H1 (cell line): ENCODE measurements at regions not wholly inside any gene's neighbourhood (a gene's known extent, or its start where the extent isn't known, plus 50 kb on each side); places are given as distances from the start of the nearest gene placed in this dataset.

Experiments
- CTCF ChIA-PET: fragments of 300-600 bp; sonication (Branson Sonifier 250); formaldehyde crosslinking; loops from one replicate; lab custom pipeline; 2021; ENCODE audit not compliant: partially characterized antibody; lab: Charles Lee
- POLR2A ChIA-PET: fragments of 300-600 bp; sonication (Branson Sonifier 250); formaldehyde crosslinking; loops from one replicate; lab custom pipeline; 2021; ENCODE audit warnings: inconsistent platforms; ENCODE audit not compliant: partially characterized antibody; lab: Charles Lee
- DNase-seq, 2 experiments: peaks; one replicate each; pipeline versions ENCODE4 v3.0.0 to v3.0.0-alpha.2; 2010 to 2022; ENCODE audit warnings: low spot score in 2 of 2, low read depth in 1 of 2, mixed read lengths in 1 of 2
- FAIRE-seq: peaks from 2 replicates; lab custom pipeline; 2011; peaks lifted over from hg19 to GRCh38; lab: Jason Lieb, UNC
- H2AFZ ChIP-seq: 2 replicates; pipeline ENCODE4 v1.8.1; 2012; ENCODE audit warnings: low read length, inconsistent platforms
- H2AK5ac ChIP-seq: 2 replicates; pipeline ENCODE4 v1.6.1; 2013; ENCODE audit warnings: low read depth, low read length
- H2BK120ac ChIP-seq: replicated peaks from 2 replicates; pipeline ENCODE3; 2013; ENCODE audit warnings: low read depth, low read length, inconsistent platforms
- H2BK12ac ChIP-seq: 2 replicates; pipeline ENCODE4 v1.6.1; 2013; ENCODE audit warnings: low read depth, low read length
- H2BK15ac ChIP-seq: 2 replicates; pipeline ENCODE4 v1.6.1; 2013; ENCODE audit warnings: low read length
- H2BK20ac ChIP-seq: 2 replicates; pipeline ENCODE4 v1.6.1; 2013; ENCODE audit warnings: low read length
- H2BK5ac ChIP-seq: 2 replicates; pipeline ENCODE4 v1.6.1; 2013; ENCODE audit warnings: low read depth, low read length
- H3K14ac ChIP-seq: 2 replicates; pipeline ENCODE4 v1.6.1; 2013; ENCODE audit warnings: inconsistent platforms; ENCODE audit not compliant: insufficient read length
- H3K18ac ChIP-seq: 2 replicates; pipeline ENCODE4 v1.6.1; 2013; ENCODE audit warnings: low read length; ENCODE audit errors: extremely low read depth
- H3K23ac ChIP-seq: 2 replicates; pipeline ENCODE4 v1.6.1; 2013; ENCODE audit warnings: inconsistent platforms; ENCODE audit not compliant: insufficient read length
- H3K23me2 ChIP-seq: 2 replicates; pipeline ENCODE4 v1.6.1; 2013; ENCODE audit warnings: low read depth, low read length
- H3K27ac ChIP-seq: 2 replicates; pipeline ENCODE4 v1.6.1; 2011; ENCODE audit warnings: low read depth, low read length, inconsistent platforms
- H3K27me3 ChIP-seq, 4 experiments: replicated peaks in 1 of 4; 1 replicate in 1 of 4; 2 replicates in 3 of 4; pipeline versions ENCODE4 v1.6.1 to v1.8.1; 2011 to 2013; ENCODE audit warnings: low read length in 3 of 4, mild to moderate bottlenecking in 3 of 4, inconsistent platforms in 2 of 4, mixed read lengths in 2 of 4, moderate library complexity in 1 of 4; ENCODE audit not compliant: control insufficient read depth in 3 of 4, insufficient read depth in 3 of 4; ENCODE audit errors: extremely low read depth in 1 of 4
- H3K36me3 ChIP-seq, 4 experiments: 2 replicates each; pipeline versions ENCODE4 v1.6.1 to v1.8.1; 2011 to 2013; ENCODE audit warnings: mild to moderate bottlenecking in 4 of 4, low read length in 3 of 4, moderate library complexity in 2 of 4, control low read depth in 1 of 4, inconsistent platforms in 1 of 4; ENCODE audit not compliant: insufficient read depth in 4 of 4, control insufficient read depth in 2 of 4
- H3K4ac ChIP-seq: replicated peaks from 2 replicates; pipeline ENCODE3; 2013; ENCODE audit warnings: low read length, low read depth, mixed read lengths, inconsistent platforms; ENCODE audit not compliant: insufficient read length
- H3K4me1 ChIP-seq, 4 experiments: replicated peaks in 1 of 4; 1 replicate in 1 of 4; 2 replicates in 3 of 4; pipeline versions ENCODE4 v1.6.1 to v1.8.1; 2011 to 2013; ENCODE audit warnings: low read length in 3 of 4, inconsistent platforms in 2 of 4, mixed read lengths in 1 of 4; ENCODE audit not compliant: insufficient read depth in 4 of 4, control insufficient read depth in 3 of 4
- H3K4me2 ChIP-seq, 2 experiments: 2 replicates each; pipeline versions ENCODE4 v1.6.1 to v1.8.1; 2011 to 2013; ENCODE audit warnings: low read depth in 2 of 2, low read length in 2 of 2, control low read depth in 1 of 2, inconsistent platforms in 1 of 2, mild to moderate bottlenecking in 1 of 2; ENCODE audit not compliant: insufficient read depth in 1 of 2
- H3K4me3 ChIP-seq, 4 experiments: fragments of 200-600, 300-600 bp in 1 of 4; sonication (generic), shearing (Covaris generic), sonication (Bioruptor Twin) in 1 of 4; 2 replicates each; pipeline versions ENCODE4 v1.5.1 to v1.8.1; 2011 to 2016; ENCODE audit warnings: low read length in 4 of 4, low read depth in 3 of 4, control low read depth in 2 of 4, inconsistent platforms in 2 of 4, mild to moderate bottlenecking in 2 of 4, mixed read lengths in 1 of 4, moderate library complexity in 1 of 4; ENCODE audit not compliant: insufficient read depth in 2 of 4; ENCODE audit errors: extremely low read depth in 1 of 4
- H3K56ac ChIP-seq: replicated peaks from 2 replicates; pipeline ENCODE3; 2013; ENCODE audit warnings: low read depth, mild to moderate bottlenecking, mixed read lengths, low read length, inconsistent platforms; ENCODE audit not compliant: insufficient read length
- H3K79me1 ChIP-seq: 2 replicates; pipeline ENCODE4 v1.6.1; 2013; ENCODE audit warnings: low read depth, low read length, control low read depth
- H3K79me2 ChIP-seq, 2 experiments: 2 replicates each; pipeline versions ENCODE4 v1.6.1 to v1.8.1; 2012 to 2013; ENCODE audit warnings: low read length in 2 of 2, mild to moderate bottlenecking in 2 of 2, inconsistent platforms in 1 of 2; ENCODE audit not compliant: insufficient read depth in 2 of 2, control insufficient read depth in 1 of 2
- H3K9ac ChIP-seq, 4 experiments: replicated peaks in 1 of 4; 1 replicate in 1 of 4; 2 replicates in 3 of 4; pipeline versions ENCODE4 v1.6.1 to v1.8.1; 2011 to 2013; ENCODE audit warnings: low read depth in 3 of 4, low read length in 3 of 4, control low read depth in 2 of 4, mild to moderate bottlenecking in 2 of 4, moderate library complexity in 2 of 4, inconsistent platforms in 1 of 4; ENCODE audit errors: extremely low read depth in 1 of 4
- H3K9me3 ChIP-seq, 2 experiments: 2 replicates each; pipeline versions ENCODE4 v1.6.1 to v1.8.1; 2012 to 2013; ENCODE audit warnings: mild to moderate bottlenecking in 2 of 2, moderate library complexity in 2 of 2, control low read depth in 1 of 2, inconsistent platforms in 1 of 2, low read depth in 1 of 2, low read length in 1 of 2, mixed read lengths in 1 of 2; ENCODE audit not compliant: insufficient read depth in 2 of 2
- H4K20me1 ChIP-seq, 2 experiments: replicated peaks in 1 of 2; 2 replicates each; pipeline versions ENCODE3 to v1.8.1; 2011 to 2013; ENCODE audit warnings: inconsistent platforms in 2 of 2, low read length in 2 of 2, mild to moderate bottlenecking in 1 of 2; ENCODE audit not compliant: insufficient read depth in 2 of 2, control insufficient read depth in 1 of 2
- H4K5ac ChIP-seq: 2 replicates; pipeline ENCODE4 v1.6.1; 2013; ENCODE audit warnings: low read length, low read depth, mixed read lengths, inconsistent platforms; ENCODE audit not compliant: insufficient read length
- H4K8ac ChIP-seq: 2 replicates; pipeline ENCODE4 v1.8.0; 2013; ENCODE audit warnings: mild to moderate bottlenecking, moderate library complexity, low read length, inconsistent platforms; ENCODE audit not compliant: insufficient read depth; ENCODE audit errors: extremely low read depth
- H4K91ac ChIP-seq: replicated peaks from 2 replicates; pipeline ENCODE3; 2013; ENCODE audit warnings: low read length, mixed read lengths, inconsistent platforms; ENCODE audit not compliant: insufficient read length
- ASH2L ChIP-seq: fragments of 200-600, 300-600 bp; sonication (generic); IDR thresholded peaks from one replicate; pipeline ENCODE4 v1.7.1; 2017; ENCODE audit warnings: low read length
- BCL11A ChIP-seq, 2 experiments: IDR thresholded peaks; one replicate each; pipeline ENCODE4 v1.6.1; 2011; ENCODE audit warnings: low read depth in 2 of 2, low read length in 2 of 2, mild to moderate bottlenecking in 2 of 2
- CEBPB ChIP-seq: IDR thresholded peaks from 2 replicates; pipeline ENCODE4 v1.6.1; 2012; ENCODE audit warnings: low read depth, low read length
- KDM5A ChIP-seq: fragments of 200-600 bp; IDR thresholded peaks from 2 replicates; pipeline ENCODE4 v1.7.1; 2012; ENCODE audit warnings: mild to moderate bottlenecking, low read length, inconsistent platforms, mixed read lengths
- MAFK ChIP-seq: IDR thresholded peaks from 2 replicates; pipeline ENCODE4 v1.6.1; 2012; ENCODE audit warnings: low read depth, mild to moderate bottlenecking, improper control_type of control experiment, low read length
- NRF1 ChIP-seq: IDR thresholded peaks from 2 replicates; pipeline ENCODE4 v1.6.1; 2011; ENCODE audit warnings: mild to moderate bottlenecking, low read depth, low read length, improper control_type of control experiment
- POLR2A ChIP-seq, 2 experiments: IDR thresholded peaks; 1 replicate in 1 of 2; 2 replicates in 1 of 2; pipeline ENCODE4 v1.6.1; 2011; ENCODE audit warnings: low read depth in 2 of 2, low read length in 2 of 2, mild to moderate bottlenecking in 2 of 2; ENCODE audit errors: control extremely low read depth in 1 of 2
- RFX5 ChIP-seq: IDR thresholded peaks from 2 replicates; pipeline ENCODE4 v1.6.1; 2011; ENCODE audit warnings: low read depth, low read length, improper control_type of control experiment, borderline replicate concordance
- SIN3A ChIP-seq, 2 experiments: IDR thresholded peaks in 1 of 2; conservative IDR thresholded peaks in 1 of 2; 2 replicates each; pipeline ENCODE4 v1.6.1; 2011 to 2012; ENCODE audit warnings: low read length in 2 of 2, improper control_type of control experiment in 1 of 2, low read depth in 1 of 2, mild to moderate bottlenecking in 1 of 2
- TAF7 ChIP-seq: optimal IDR thresholded peaks from 2 replicates; pipeline ENCODE3; 2011; ENCODE audit warnings: low read depth, mild to moderate bottlenecking, inconsistent platforms, low read length, moderate library complexity, borderline replicate concordance
- TBP ChIP-seq: IDR thresholded peaks from 2 replicates; pipeline ENCODE4 v1.6.1; 2011; ENCODE audit warnings: low read depth, low read length, improper control_type of control experiment
- TCF12 ChIP-seq: IDR thresholded peaks from 2 replicates; pipeline ENCODE4 v1.6.1; 2011; ENCODE audit warnings: low read depth, mild to moderate bottlenecking, low read length
- TEAD4 ChIP-seq: IDR thresholded peaks from 2 replicates; pipeline ENCODE4 v1.6.1; 2012; ENCODE audit warnings: low read depth, low read length, inconsistent platforms, mixed read lengths
- WGBS, 2 experiments: shearing (Covaris generic) in 1 of 2; methylation state at CpG; one replicate each; pipeline versions ENCODE4 v1.1.6 to v1.1.7; 2013 to 2015; ENCODE audit warnings: low lambda C conversion rate in 2 of 2, mixed read lengths in 2 of 2, inconsistent platforms in 1 of 2, low coverage in 1 of 2, missing lambda C conversion rate in 1 of 2; ENCODE audit not compliant: insufficient replicate concordance in 2 of 2, insufficient coverage in 1 of 2, insufficient read length in 1 of 2; ENCODE audit errors: extremely low coverage in 1 of 2, missing lambda C conversion rate in 1 of 2; 5-methylcytosine and 5-hydroxymethylcytosine counted together
- TF ChIP-seq, protein P1 (sequence below): IDR thresholded peaks from 2 replicates; pipeline ENCODE4 v1.6.1; 2011; ENCODE audit warnings: low read length, improper control_type of control experiment
- TF ChIP-seq, protein P2 (sequence below): IDR thresholded peaks from 2 replicates; pipeline ENCODE4 v1.6.1; 2012; ENCODE audit warnings: inconsistent platforms

- no peaks in the 10 kb centered on the region for H3K23me2 ChIP-seq
- no peak overlapping the region for H3K27ac ChIP-seq
- H3K56ac ChIP-seq: no peak overlapping the region
- ChIA-PET POLR2A (interaction anchor here (0.7 to 1.6 kb wide), 2 partner anchors 8 to 9 kb away, joined by 3 read pairs; no protein-coding TSS in a partner anchor), CTCF (no interaction called here)
- no peaks in the 10 kb centered on the region for H3K36me3 ChIP-seq
- no peaks in the 10 kb centered on the region for H4K20me1 ChIP-seq
- H4K8ac ChIP-seq: no peak overlapping the region
- H2BK5ac ChIP-seq: no peak overlapping the region
- no peak overlapping the region for H2AK5ac ChIP-seq
- DNase-seq: no peak
- 92% methylated on average over 10 of the region's 10 CpGs; no CpG with 5 or more reads in 1 of the 2 experiments for WGBS, 2 experiments
- no peak overlapping the region for H2BK15ac ChIP-seq
- no peak overlapping the region for H3K4me2 ChIP-seq
- H3K4me1 ChIP-seq: no peaks in the 10 kb centered on the region
- H3K79me1 ChIP-seq: no peaks in the 10 kb centered on the region
- no peak overlapping the region for H3K4ac ChIP-seq
- H2BK120ac ChIP-seq: no peak overlapping the region
- H2AFZ ChIP-seq: no peak overlapping the region
- no peaks in the 10 kb centered on the region for H3K79me2 ChIP-seq
- no peak overlapping the region for H2BK20ac ChIP-seq
- H3K9ac ChIP-seq: no peak overlapping the region
- no peak overlapping the region for H4K91ac ChIP-seq
- H3K14ac ChIP-seq: no peak overlapping the region
- no peak for FAIRE-seq
- H3K9me3 ChIP-seq: no peaks in the 10 kb centered on the region; a peak in 1 of 4 replicates
- H3K27me3 ChIP-seq: no peaks in the 10 kb centered on the region
- no peak overlapping the region for H2BK12ac ChIP-seq
- no peak overlapping the region for H3K4me3 ChIP-seq
- no peak overlapping the region for H3K18ac ChIP-seq
- H3K23ac ChIP-seq: no peak overlapping the region
- H4K5ac ChIP-seq: no peak overlapping the region
- TF ChIP-seq TAF7 (no peak), SIN3A (conservative IDR thresholded peaks at IDR 0.05 in 1 of 2, IDR thresholded peaks at IDR 0.05 in 1 of 2; ENCODE audit: low read depth in 1 of 2, low read length in 2 of 2) (no peak), ASH2L (no peak), CEBPB (no peak), RFX5 (no peak), NRF1 (no peak), POLR2A (IDR thresholded peaks at IDR 0.05; ENCODE audit: control extremely low read depth in 1 of 2, low read depth in 2 of 2, low read length in 2 of 2) (no peak), TCF12 (no peak), TBP (no peak), KDM5A (no peak), TEAD4 (no peak), MAFK (no peak), BCL11A (IDR thresholded peaks at IDR 0.05; ENCODE audit: low read depth in 2 of 2, low read length in 2 of 2) (no peak)
- TF ChIP-seq, protein P1, sequence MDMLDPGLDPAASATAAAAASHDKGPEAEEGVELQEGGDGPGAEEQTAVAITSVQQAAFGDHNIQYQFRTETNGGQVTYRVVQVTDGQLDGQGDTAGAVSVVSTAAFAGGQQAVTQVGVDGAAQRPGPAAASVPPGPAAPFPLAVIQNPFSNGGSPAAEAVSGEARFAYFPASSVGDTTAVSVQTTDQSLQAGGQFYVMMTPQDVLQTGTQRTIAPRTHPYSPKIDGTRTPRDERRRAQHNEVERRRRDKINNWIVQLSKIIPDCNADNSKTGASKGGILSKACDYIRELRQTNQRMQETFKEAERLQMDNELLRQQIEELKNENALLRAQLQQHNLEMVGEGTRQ: no peak
- TF ChIP-seq, protein P2, sequence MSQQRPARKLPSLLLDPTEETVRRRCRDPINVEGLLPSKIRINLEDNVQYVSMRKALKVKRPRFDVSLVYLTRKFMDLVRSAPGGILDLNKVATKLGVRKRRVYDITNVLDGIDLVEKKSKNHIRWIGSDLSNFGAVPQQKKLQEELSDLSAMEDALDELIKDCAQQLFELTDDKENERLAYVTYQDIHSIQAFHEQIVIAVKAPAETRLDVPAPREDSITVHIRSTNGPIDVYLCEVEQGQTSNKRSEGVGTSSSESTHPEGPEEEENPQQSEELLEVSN: no peak
These were observed 51.4 kb upstream of the RPS6KA2 start for GRCh38 chr6:166678426-166678825.
